ENCODE measurements at regions not wholly inside any gene's neighbourhood (a gene's known extent, or its start where the extent isn't known, plus 50 kb on each side); places are given as distances from the start of the nearest gene placed in this dataset.
A peak's percentile ranks its signal among the peaks of the same experiment; 100 is the strongest.

DNA sequence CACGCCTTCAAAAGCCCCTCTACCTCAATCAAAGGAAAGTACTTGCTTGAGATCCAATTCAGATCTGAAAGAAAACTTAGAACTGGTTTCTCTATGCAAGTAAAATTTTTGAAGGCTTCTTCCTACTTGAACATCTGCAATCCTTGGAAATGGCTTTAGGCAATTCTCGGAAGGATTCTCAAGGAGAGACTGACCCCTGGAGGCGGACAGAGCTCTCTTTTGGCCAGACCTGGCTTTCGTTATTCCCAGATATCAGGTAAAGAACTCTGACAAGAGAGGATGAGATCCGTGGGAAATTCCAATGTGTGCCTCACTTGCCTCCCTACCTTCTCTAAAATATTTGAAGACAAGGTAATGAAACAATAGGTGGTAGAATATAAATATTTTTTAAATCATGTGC, 670.3 kb upstream of the FAM241A start:
- intact Hi-C loops (cut with DNase I), result no loop called here
- Histone ChIP-seq H3K27ac (no peak overlapping the region), H3K27me3 (no peaks in the 10 kb centered on the region), H3K4me1 (no peaks in the 10 kb centered on the region), H3K4me3 (no peak overlapping the region), H3K36me3 (no peaks in the 10 kb centered on the region), H3K9me3 (no peaks in the 10 kb centered on the region)
- no peak for TF ChIP-seq POLR2A (IDR thresholded peaks at IDR 0.05)
- TF ChIP-seq, protein P1, sequence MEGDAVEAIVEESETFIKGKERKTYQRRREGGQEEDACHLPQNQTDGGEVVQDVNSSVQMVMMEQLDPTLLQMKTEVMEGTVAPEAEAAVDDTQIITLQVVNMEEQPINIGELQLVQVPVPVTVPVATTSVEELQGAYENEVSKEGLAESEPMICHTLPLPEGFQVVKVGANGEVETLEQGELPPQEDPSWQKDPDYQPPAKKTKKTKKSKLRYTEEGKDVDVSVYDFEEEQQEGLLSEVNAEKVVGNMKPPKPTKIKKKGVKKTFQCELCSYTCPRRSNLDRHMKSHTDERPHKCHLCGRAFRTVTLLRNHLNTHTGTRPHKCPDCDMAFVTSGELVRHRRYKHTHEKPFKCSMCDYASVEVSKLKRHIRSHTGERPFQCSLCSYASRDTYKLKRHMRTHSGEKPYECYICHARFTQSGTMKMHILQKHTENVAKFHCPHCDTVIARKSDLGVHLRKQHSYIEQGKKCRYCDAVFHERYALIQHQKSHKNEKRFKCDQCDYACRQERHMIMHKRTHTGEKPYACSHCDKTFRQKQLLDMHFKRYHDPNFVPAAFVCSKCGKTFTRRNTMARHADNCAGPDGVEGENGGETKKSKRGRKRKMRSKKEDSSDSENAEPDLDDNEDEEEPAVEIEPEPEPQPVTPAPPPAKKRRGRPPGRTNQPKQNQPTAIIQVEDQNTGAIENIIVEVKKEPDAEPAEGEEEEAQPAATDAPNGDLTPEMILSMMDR (IDR thresholded peaks at IDR 0.05), result peak in 1 of 4 donors; percentile 6
- WGBS (ENCODE audit: insufficient coverage, low coverage, low lambda C conversion rate, missing lambda C conversion rate), result 14% methylated on average over 5 of the region's 5 CpGs
- no peak for ATAC-seq
- DNase-seq, result no peak

DNA sequence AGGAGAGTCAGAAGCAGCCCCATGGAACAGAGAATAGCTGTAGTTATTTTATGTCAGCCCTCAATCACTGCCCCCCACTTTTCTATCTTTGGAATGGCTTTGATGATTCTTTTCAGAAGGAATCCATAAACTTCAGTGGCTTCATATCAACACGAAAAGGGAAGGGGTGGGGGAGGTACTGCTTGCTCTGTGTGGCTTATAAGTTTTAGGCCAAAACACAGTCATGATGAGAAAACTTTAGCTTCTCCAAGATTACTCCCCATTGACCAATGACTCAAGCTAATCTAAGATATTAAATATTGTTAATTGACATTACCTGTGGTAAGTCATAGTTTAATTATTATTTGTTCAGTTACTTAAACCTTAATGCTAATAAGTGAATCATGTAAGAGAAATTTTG, 669.6 kb upstream of the FAM241A start:
- TF ChIP-seq, protein P1 (IDR thresholded peaks at IDR 0.05), result no peak
- no peak for TF ChIP-seq POLR2A (IDR thresholded peaks at IDR 0.05)
- no peaks in the 10 kb centered on the region for H3K4me1 ChIP-seq
- H3K4me3 ChIP-seq, result no peak overlapping the region
- H3K9me3 ChIP-seq, result no peaks in the 10 kb centered on the region
- intact Hi-C loops (cut with DNase I), result no loop called here
- no peak for DNase-seq
- no peaks in the 10 kb centered on the region for H3K27me3 ChIP-seq
- H3K36me3 ChIP-seq, result no peaks in the 10 kb centered on the region
- ATAC-seq, result no peak
- WGBS (ENCODE audit: insufficient coverage, low coverage, low lambda C conversion rate, missing lambda C conversion rate), result 12% methylated on average over 1 of the region's 1 CpG
- no peak overlapping the region for H3K27ac ChIP-seq

GRCh38 chr4:111480510-111480909, 664.7 kb upstream of the FAM241A start:
- Histone ChIP-seq H3K27ac (no peak overlapping the region), H3K4me3 (no peak overlapping the region), H3K36me3 (no peaks in the 10 kb centered on the region), H3K9me3 (no peaks in the 10 kb centered on the region), H3K4me1 (no peaks in the 10 kb centered on the region), H3K27me3 (no peaks in the 10 kb centered on the region)
- DNase-seq (no peak), ATAC-seq (no peak)
- intact Hi-C loops (cut with DNase I), result no loop called here
- TF ChIP-seq POLR2A (IDR thresholded peaks at IDR 0.05), result no peak
- TF ChIP-seq, protein P1 (IDR thresholded peaks at IDR 0.05), result no peak

DNA sequence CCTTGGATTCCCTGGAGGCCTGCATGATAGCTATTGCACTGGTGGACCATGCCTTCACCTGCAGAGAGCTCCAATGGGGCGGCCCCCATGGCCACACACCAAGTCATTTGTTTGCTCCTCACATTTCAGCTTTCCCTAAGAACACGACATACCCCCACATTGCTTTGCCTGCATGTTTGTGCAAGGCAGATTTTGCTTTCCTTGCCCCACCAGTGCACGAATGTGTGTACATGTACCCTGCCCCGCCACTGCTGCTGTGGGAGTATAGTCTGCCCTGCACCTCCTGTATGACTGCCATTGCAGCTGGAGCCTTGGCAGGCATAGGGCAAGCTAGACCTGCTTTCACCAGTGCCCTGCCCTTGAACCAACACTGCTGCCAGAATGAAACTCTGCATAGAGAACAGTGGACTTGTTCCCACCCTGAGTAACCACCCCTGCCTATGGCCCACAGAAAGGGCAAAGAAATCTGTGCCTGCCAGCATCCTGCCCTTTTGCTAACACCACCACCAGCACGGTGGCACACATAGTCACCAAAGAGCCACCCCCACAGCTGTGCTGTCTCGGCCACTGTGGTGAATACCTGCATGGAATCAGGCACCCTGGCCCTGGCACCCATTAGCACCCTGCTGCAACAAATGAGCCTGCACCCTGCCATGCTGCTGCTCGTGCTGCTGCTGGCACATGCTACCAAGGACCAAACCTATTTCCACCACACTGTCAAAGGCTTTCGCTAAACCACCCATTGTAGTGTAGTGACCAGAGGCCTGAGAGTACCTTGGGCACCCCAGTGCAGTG, 661.7 kb upstream of the FAM241A start:
- 51% methylated on average over 6 of the region's 8 CpGs for WGBS (ENCODE audit: insufficient coverage, low coverage, low lambda C conversion rate, missing lambda C conversion rate)
- ATAC-seq, result no peak

More for the DNA sequence above, 661.7 kb upstream of the FAM241A start:
- peak in 1 of 3 donors; percentile 29 for DNase-seq
- intact Hi-C loops (cut with DNase I), result no loop called here
- Histone ChIP-seq H3K27ac (no peak overlapping the region), H3K9me3 (no peaks in the 10 kb centered on the region), H3K27me3 (no peaks in the 10 kb centered on the region), H3K36me3 (no peaks in the 10 kb centered on the region), H3K4me3 (no peak overlapping the region), H3K4me1 (no peaks in the 10 kb centered on the region)
- no peak for TF ChIP-seq POLR2A (IDR thresholded peaks at IDR 0.05)
- TF ChIP-seq, protein P1 (IDR thresholded peaks at IDR 0.05), result no peak

All from right lobe of liver (tissue), 6 donors.